ENCODE measurements at regions not wholly inside any gene's neighbourhood (a gene's known extent, or its start where the extent isn't known, plus 50 kb on each side); places are given as distances from the start of the nearest gene placed in this dataset.
"Not testable (repeated sequence)": the region's sequence is repeated elsewhere in the genome, so short reads cannot be mapped to it uniquely, and the experiment has no call there.

DNA sequence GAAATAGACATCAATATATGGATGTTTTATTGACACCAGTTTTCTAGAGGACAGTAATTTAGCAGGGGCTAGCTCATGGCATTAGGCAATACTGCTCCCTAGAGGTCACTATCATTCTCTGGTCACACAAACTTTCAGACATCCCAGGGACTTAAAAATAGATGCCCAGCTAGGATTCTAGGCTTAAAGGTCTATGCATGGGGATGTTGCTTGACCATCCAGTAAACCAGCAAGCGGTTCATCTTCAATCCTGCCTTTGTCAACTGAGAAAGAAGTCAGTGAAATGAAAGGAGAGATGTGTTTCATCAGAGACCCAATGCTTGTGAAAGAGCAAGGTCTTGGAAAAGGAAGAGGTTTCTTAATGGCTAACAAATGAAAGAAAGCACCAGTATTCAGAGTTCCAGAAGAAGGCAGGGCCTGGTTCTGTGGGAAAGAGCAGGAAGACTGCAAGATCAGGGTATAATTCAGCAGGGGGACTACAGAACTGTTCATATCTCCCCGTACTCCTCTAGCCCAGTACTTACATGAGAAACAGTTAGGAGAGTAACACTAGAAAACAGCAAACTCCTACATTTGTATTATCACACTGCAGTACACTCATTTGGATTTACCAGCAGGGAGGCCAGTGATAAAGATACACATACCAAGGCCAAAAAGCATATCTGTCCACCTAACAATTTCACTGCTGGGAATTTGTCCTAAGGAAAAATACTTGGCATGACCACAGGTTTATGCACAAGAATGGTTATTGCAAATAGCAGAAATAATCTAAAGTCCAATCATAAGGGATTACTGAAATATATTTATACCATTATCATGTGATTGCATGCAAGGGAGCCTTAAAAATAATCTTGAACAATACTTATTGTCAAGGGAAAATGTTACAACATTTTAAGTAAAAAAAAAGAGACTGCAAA is 151.4 kb upstream of the LAMA2 start:
- DNase-seq = peak; percentile 27

DNA sequence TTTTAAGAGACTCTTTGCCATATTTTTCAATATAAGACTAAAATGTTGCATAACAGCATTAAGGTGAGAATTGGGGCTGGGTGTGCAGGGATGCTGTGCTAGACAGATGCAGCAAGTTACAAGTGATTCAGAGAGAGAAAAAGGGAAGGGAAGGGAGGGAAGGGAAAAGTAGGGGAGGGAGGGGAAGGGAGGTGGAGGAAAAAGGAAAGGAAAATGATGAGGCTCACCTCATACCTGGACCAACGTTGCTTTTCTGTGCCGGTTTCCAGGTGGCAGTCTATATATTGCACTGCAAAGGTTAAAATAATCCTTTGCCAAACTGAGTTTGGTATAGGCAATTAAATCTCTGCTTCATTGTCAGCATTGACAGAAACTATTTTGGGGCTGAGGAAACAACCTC is 155.4 kb upstream of the LAMA2 start:
- DNase-seq = no peak

DNA sequence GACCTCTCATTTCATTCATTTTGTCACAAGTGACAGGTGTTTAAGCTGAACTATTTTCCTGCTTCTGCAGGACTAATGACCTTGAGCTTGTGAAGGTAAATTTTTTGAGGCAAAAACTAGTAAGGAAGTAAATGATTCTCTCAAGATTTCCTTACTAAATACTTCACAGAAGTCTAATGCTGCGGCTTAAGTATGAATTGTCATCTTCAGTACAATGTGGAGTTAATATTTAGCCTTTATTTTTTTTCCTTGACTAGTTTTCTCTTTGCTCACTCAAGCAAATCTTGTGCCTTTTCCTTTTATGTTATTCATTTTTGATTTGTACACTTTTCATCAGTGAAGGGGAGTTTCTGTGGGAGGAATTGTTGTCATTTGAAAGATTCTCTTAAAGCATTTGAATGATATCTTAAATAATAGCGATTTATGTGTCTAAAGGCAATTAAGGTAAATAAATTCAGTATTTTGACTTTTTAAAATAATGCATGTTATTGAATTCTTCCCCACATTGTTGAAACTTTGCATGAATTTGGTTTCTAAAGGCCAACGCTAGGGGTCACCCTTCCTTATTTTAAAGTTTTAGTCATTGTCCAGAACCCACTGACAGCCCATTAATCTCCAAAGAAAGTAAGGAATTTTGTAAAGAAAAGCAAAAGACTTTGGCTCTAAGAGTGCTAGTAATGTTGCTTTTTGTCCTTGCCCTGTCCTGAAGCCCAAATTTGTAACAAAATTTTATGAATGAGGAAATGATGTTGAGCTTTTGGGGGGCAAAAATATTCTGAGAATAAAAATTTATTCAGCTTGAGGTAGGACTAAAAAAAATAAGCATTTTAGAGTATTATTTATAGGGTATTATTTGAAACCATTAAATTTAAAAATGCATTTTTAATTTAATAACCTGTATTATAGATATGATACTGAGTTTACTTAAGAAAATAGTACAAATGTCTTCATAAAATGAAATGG is 157.4 kb upstream of the LAMA2 start:
- DNase-seq = peak; percentile 17

DNA sequence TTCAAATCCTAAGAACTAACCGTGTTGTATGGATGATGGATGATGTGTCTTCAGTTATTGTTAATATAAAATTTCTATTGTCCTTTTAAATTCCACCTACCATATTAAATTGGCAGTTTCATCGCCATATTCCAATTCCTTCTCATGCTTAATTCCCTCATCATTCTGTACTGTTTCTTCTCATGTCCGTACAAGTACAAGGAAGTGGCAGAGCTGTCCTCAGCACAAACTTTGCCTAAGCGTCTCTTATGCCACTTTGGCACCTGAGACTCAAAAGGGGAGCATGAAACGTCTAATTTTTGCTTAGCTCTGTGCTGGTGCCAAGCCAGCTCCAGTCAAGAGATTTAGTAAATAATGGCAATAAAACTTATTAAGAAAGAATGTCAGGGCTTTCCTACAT is 158.2 kb upstream of the LAMA2 start:
- no peak for DNase-seq

DNA sequence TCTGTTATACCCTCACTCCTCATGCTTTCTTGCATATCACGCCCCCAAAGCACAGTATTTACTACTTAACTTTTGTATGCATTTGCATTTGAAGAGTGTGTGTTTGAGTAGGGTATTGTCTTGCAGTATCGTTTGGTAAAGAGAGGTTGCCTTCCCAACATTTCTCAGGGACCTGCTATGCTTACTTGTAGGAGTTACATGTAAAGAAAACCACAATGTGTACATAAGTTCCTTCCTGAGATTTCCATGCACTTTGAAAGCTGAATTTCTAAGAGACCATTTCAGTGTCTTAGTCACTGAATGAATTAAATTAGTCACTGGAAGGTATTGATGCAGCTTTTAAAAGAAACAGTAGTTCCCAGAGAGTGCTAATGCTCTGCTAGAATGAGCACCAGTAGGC is 159.3 kb upstream of the LAMA2 start:
- DNase-seq = no peak

DNA sequence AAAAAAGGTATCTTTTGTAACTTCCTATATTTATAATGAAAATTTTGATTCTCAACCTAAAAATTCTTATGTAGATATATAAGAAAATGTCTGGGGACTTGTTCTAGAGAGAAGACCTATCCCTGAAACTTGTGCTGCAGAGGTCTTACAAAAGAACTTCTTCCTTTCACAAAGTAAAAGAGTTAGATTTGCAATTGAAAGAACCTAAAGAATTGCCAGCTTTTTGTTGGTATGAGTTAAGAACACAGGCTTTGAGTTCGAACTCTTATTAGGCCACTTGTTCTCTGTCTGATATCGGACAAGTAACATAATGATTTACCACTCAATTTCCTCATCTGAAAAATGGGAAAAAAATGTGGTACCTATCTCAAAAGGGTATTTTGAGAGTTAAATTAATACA is 162.0 kb upstream of the LAMA2 start:
- no peak for DNase-seq

DNA sequence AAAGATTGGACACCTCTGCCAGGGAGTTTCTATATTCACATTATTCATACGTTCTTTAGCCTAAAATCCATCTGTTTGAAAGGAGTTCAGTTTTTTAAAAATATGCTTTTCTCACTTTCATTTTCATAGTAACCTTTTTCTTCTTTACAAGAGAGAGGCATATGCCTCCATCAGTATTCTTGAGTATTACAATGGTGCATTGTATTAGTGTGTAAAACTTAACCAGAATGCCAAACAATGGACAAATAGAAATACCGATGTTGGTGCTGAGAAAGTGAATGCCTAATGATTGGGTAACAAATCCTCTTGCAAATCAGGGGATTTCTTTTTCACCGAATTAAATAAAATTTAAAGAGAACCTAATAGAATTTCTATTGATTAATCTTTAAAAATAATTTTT is 163.2 kb upstream of the LAMA2 start:
- no peak for DNase-seq

DNA sequence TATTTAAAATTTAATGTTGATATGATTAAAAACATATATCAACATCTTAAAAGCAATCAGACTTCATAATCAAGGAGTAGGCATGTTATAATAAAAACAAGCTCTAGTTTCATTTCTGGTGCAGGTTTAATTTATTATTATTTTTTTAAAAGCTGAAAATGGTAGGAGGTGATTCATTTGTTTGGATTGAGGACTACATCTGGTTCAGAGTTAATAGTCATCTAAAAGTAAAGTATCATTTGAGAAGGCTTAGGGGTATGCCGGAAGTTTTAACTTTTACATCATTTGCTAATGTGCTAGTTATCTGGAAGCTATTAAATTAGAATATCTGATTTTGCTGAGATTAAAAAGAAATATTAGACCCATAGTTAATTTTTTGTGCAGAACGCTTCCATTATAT is 169.5 kb upstream of the LAMA2 start:
- DNase-seq = no peak

DNA sequence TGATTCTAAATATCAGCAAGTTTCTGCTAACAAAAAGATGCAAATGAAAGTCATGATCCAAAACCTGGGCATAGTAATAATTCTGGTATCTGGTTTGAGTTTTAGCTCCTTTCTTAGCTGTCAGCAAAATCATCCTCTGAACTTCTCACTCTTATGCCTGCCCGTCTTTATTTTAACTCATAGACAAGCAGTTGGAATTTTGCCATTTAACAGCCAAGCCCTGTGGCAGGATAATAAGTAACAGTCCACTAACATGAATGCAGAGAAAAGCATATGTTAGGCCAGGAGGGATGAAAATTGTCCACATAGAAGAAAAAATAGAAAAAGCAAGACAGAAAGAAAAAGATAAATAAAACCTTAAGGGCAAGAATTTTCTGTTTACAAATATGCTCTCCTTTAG is 170.0 kb upstream of the LAMA2 start:
- no peak for DNase-seq

DNA sequence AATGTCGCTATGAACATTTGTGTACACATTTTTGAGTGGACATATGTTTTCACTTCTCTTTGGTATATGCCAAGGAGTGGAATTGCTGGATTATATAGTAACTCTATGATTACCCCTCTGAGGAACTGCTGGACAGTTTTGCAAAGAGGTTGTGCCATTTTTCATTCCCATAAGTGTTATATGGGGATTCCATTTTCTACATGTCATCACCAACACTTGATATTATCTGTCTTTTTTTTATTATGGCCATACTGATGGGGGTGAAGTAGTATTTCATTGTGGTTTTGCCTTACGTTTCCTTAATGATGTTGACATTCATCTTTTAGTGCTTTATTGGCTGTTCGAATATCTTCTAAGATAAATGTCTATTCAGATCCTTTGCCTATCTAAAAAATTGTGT is 171.8 kb upstream of the LAMA2 start:
- no peak for DNase-seq

DNA sequence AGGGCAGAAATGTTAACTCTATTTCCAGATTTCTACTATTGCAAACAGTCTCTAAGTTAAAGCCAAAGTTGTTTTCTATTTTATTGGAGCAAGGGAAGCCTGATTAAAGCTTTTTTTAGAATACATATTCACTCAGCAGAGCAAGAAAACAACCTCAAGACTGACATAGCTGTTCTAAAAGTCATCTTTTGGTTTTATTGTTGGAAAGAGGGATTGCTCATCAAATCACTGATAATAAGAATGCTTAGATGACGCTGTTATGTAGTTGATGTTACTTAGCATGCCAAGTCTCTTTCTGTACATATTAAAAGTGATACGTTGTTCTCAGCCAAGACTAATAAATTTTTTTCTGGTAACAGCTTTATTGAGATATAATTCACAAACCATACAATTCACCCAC is 172.6 kb upstream of the LAMA2 start:
- no peak for DNase-seq

DNA sequence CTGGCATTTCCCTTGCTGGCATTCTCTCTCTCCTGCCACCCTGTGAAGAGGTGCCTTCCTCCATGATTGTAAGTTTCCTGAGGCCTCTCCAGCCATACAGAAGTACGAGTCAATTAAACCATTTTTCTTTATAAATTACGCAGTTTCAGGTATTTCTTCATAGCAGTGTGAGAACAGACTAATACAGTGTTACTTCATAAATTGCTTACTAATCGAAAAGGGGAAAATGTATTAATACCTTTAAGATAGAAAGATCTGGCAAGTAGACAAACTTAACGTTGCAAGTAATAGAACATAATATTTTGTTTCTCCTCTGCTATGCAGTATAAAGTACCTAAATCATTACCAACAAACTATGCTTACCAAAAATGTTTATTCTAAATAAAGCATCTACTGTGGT is 178.3 kb upstream of the LAMA2 start:
- DNase-seq = no peak

DNA sequence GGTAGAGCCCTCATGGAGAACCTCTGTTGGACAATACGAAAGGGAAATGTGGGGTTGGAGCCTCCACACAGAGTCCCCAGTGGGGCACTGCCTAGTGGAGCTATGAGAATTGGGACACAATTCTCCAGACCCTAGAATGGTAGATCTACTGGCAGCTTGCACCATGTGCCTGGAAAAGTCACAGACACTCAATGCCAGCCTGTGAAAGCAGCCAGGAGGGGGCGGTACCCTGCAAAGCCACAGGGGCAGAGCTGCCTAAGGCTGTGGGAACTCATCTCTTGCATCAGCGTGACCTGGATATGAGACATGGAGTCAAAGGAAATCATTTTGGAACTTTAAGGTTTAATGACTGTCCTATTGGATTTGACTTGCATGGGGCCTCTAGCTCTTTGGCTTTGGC is 179.1 kb upstream of the LAMA2 start:
- DNase-seq = not testable (repeated sequence)

DNA sequence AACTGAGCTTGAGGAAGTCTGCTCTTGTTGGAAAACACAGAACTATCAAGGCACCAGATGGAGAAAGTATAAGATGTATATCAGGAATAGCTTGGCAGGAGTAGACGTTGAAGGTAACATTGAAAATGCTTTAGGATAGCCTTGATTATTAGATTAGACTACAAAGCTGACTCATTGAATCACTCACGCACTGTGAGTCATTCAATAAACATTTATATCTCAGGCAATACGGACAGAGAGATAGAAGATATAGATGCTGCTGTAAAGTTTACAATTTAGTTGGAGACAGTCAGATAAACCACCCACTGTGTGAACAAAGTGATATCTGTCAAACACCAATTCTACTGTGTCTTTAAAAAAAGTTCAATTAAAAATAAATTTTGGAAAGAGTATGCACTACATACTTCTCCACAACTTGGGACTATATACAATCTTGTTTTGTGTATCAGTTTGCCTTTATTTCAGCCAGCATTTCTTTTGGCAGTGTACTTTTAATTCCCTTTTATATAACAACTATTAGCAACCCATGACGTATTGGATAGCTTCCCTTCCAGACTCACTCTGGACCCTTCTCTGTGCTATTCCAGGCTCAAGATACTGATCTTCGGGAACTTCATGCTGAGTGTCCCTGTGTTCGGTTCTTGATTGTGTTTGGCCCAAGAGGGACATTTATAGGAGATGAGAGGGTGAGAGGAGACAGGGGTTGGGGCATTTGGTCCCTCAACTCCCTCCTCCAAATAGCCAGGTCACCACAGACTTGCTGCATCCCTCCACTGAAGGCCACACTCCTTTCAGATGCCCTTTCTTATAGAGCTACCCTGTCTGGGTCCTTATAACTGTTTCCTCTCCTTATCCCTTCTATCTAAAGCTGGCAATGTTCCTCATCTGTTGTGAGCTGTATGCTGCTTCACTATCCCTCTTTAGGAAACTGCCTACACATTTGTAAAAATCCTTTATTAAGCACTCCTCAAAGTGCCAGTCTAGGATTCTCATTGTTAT is 176.6 kb upstream of the PTPRK start:
- no peak for DNase-seq

DNA sequence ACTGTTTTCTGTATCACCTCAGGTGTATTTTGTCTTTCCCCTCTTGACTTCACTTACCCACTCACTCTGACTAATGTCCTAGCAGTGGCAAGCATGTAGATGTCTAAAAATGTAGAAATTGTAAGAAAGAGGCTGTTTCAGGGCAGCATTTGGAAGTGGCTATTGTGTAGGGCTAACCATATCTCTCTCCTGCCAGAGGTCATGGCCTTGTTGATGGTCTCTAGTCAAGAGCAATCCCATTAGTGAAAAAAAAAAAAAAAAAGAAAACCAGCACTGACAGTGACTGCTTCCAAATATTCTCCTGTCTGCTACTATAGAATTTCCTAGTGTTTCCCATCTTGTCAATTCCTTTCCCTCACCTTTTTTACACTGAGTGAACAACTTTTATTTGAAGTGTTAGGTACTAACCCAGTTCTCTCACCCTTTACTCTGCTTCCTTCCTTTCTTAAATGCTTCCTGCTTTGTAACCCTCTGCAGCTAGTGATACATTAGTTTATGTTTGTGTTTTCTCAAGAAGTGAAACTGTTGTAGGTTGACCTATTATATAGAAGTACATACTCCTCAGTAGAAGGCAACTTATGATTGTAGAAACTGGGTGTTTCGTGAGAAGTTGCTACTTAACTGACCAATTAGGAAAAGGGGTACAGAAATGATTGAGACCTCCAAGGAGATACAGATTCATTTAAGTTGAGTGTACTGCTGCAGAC is 174.1 kb upstream of the PTPRK start:
- no peak for DNase-seq

DNA sequence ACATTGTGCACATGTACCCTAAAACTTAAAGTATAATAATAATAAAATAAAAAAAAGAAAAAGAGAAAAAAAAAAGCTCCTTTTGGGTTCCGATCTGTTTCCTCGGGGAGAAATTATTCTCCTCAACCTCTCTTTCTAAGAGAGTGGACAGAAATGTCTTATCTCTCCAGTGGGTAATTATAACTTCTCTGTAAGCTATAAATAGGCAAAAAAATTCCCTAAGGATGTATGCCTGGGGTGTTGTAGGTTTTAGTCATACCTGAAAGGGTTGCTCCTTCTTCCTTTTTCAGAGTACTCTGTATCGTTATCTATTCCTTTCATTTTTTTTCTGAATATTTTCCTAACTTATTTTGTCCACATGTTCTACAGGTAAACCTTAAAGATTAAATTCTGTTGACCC is 169.7 kb upstream of the PTPRK start:
- no peak for DNase-seq

DNA sequence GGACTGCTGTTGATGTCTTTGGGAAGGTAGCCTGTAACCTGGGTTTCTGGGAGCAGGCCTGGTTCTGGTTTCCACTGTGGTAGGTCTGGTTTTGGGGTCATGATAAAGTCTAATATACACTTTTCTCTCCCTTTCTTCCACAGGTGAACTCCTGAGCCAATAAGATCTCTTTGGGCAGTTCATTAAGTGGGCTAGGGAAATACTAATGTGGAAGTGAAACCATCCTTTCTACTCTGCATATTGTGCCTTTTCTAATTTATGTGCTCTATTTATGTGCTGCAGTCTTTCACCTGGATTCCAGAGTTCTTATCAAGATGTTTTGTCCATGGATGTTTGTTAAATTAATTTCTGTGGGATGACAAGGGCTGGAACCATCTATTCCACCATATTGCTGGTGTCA is 165.7 kb upstream of the PTPRK start:
- no peak for DNase-seq

DNA sequence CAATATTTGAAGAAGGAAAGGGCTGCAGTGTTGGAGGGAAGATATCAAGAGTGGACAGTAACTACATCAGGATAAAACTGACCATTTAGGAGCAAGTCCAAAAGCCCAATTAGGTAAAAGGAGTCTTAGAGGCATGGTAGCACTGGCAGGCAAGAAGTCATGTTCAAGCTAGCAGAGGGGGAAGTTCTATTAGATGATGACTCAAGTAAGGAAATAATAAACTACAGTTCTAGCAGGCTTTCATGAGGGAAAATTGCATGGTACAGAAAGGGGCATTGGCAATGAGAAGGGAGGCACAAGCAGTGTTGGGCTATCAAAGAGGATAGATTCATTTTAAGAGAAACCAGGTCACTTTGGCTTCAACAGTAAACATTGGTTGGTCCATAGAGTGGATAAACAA is 156.1 kb upstream of the PTPRK start:
- no peak for DNase-seq

DNA sequence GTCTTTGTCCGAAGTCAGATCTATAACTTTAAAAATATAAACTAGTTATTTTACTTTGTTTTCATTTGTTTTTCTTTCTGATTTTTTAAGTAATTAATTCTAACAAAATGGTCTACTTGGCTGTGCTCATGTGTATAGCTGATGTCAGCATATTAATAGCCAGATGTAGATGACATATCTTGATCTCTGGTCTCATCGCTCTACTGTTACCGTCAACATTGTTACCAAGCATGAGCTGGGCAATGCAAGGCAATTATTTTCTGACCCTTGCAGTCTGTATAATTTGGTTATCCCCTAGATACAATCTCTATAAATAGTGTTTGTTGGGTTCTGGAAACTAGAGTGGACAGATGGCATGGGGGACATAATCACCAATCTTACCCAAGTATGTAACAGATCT is 151.6 kb upstream of the PTPRK start:
- no peak for DNase-seq

DNA sequence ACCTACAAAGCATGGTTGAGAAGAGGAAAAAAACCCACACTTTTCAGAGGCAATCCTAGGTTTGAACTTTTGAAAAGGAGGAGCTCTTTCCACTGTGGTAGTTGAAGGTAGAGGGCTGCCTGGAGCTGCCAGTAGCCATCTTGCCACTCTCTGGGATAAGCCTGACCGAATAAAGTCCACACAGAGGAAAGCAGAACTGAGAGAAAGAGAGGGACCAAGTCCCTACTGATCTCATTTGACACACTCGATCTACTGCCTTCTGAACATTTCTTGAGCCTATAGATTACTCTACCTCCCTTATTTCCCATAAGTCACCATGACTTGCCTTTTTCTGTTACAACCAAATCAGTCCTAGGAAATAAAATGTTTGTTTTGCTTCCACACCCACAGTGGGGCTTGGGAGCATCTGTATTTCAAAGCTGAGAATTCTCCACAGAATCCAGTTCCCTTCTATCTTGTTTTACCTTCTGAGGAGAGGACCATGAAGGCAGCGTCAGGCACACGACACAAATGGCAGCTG is 147.0 kb upstream of the PTPRK start:
- DNase-seq = no peak

DNA sequence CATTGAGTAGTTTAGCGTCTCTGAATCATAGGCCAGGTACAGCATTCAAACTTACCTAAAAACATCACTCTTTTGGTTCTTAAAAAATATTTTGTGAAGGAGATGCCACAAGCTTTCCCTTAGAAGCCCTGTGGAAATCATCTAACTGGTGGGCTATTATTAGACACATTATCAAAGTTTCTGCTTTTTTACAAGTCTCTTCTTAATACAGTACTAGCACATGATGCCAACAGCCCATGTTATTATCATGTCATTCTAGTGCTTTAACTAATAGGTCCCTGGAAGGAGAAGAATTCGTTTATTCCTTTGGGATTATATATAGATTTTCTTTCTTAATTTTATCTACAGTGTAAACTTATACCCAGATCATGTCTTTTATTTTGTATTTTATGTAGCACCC is 146.0 kb upstream of the PTPRK start:
- no peak for DNase-seq

DNA sequence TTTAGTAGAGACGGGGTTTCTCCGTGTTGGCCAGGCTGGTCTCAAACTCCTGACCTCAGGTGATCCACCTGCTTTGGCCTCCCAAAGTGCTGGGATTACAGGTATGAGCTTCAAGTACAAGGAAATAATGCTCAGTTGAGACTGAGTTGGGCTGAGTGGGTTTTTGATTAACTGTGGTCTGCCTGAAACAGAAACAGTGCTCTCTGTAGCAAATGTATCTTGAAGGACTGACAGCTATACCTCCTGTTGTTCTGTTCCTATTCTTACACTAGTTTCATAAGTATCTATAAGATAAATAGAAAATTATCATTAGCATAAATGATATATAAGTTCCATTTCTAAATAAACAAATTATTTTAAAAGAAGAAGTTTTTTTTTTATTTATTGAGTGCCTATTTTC is 142.8 kb upstream of the PTPRK start:
- DNase-seq = no peak

All from NCI-H1105 (cell line).